Smooth muscle cell (in vitro differentiated cells): ENCODE measurements at regions not wholly inside any gene's neighbourhood (a gene's known extent, or its start where the extent isn't known, plus 50 kb on each side); places are given as distances from the start of the nearest gene placed in this dataset.

Experiments
- DNase-seq: peaks from one replicate; lab custom pipeline; 2025; ENCODE audit not compliant: unreplicated experiment; lab: John Stamatoyannopoulos, UW
- H2AFZ ChIP-seq: fragments of 200-600 bp; sonication (generic); 2 replicates; pipeline ENCODE4 v1.6.0; 2016; ENCODE audit warnings: antibody characterized with exemption, low read depth, mild to moderate bottlenecking
- H3F3A ChIP-seq: fragments of 200-600 bp; sonication (generic); 2 replicates; pipeline ENCODE4 v1.6.0; 2017; ENCODE audit warnings: antibody characterized with exemption, low read depth
- H3K27ac ChIP-seq: fragments of 200-600 bp; sonication (generic); 2 replicates; pipeline ENCODE4 v1.5.1; 2016; ENCODE audit warnings: low read depth, mild to moderate bottlenecking
- H3K27me3 ChIP-seq: fragments of 200-600 bp; sonication (generic); 2 replicates; pipeline ENCODE4 v1.6.1; 2016; ENCODE audit warnings: low read depth, mild to moderate bottlenecking
- H3K36me3 ChIP-seq: fragments of 200-600 bp; sonication (generic); 2 replicates; pipeline ENCODE4 v1.5.1; 2016; ENCODE audit warnings: low read depth
- H3K4me1 ChIP-seq: fragments of 200-600 bp; sonication (generic); 2 replicates; pipeline ENCODE4 v1.5.1; 2016; ENCODE audit warnings: low read depth
- H3K4me2 ChIP-seq: fragments of 200-600 bp; sonication (generic); 2 replicates; pipeline ENCODE4 v1.6.0; 2016; ENCODE audit warnings: mild to moderate bottlenecking
- H3K4me3 ChIP-seq: fragments of 200-600 bp; sonication (generic); 2 replicates; pipeline ENCODE4 v1.5.1; 2016; ENCODE audit warnings: mild to moderate bottlenecking
- H3K79me2 ChIP-seq: fragments of 200-600 bp; sonication (generic); 2 replicates; pipeline ENCODE4 v1.6.0; 2016; ENCODE audit warnings: low read depth, mild to moderate bottlenecking
- H3K9ac ChIP-seq: fragments of 200-600 bp; sonication (generic); 2 replicates; pipeline ENCODE4 v1.6.0; 2016; ENCODE audit warnings: low read depth
- H3K9me3 ChIP-seq: fragments of 200-600 bp; sonication (generic); replicated peaks from 2 replicates; pipeline ENCODE4 v1.5.1; 2016; ENCODE audit warnings: low read depth
- H4K20me1 ChIP-seq: fragments of 200-600 bp; sonication (generic); 2 replicates; pipeline ENCODE4 v1.6.0; 2016; ENCODE audit warnings: low read depth
- CTCF ChIP-seq: fragments of 200-600 bp; sonication (generic); IDR thresholded peaks from 2 replicates; pipeline ENCODE4 v1.5.1; 2017; ENCODE audit warnings: borderline replicate concordance, mild to moderate bottlenecking, antibody characterized with exemption; ENCODE audit not compliant: insufficient read depth, poor library complexity, severe bottlenecking
- WGBS: methylation state at CpG from one replicate; pipeline ENCODE4 v1.1.7; 2016; ENCODE audit warnings: low lambda C conversion rate; 5-methylcytosine and 5-hydroxymethylcytosine counted together

GRCh38 chr11:112497826-112498225 lies 237.2 kb upstream of the PLET1 start:
- TF ChIP-seq CTCF: no peak
- Histone ChIP-seq H3K27ac (no peak overlapping the region), H3K4me1 (no peaks in the 10 kb centered on the region), H3K9ac (no peak overlapping the region), H3F3A (no peaks in the 10 kb centered on the region), H3K36me3 (no peaks in the 10 kb centered on the region), H3K9me3 (no peaks in the 10 kb centered on the region), H2AFZ (no peak overlapping the region), H3K27me3 (no peaks in the 10 kb centered on the region), H3K79me2 (no peaks in the 10 kb centered on the region), H3K4me3 (no peak overlapping the region), H4K20me1 (no peaks in the 10 kb centered on the region), H3K4me2 (no peak overlapping the region)
- WGBS: 84% methylated on average over 1 of the region's 1 CpG
- DNase-seq: no peak

GRCh38 chr11:112498701-112499100 lies 238.0 kb upstream of the PLET1 start:
- whole genome bisulfite sequencing: 70% methylated on average over 5 of the region's 5 CpGs
- no peak overlapping the region for H3K9ac ChIP-seq
- H3K4me1 ChIP-seq: no peaks in the 10 kb centered on the region
- no peaks in the 10 kb centered on the region for H3K36me3 ChIP-seq
- H3K4me2 ChIP-seq: no peak overlapping the region
- H4K20me1 ChIP-seq: no peaks in the 10 kb centered on the region
- no peaks in the 10 kb centered on the region for H3K9me3 ChIP-seq
- TF ChIP-seq CTCF: no peak
- no peak overlapping the region for H3K27ac ChIP-seq
- DNase-seq: no peak
- no peak overlapping the region for H3K4me3 ChIP-seq
- H2AFZ ChIP-seq: no peak overlapping the region
- no peaks in the 10 kb centered on the region for H3K79me2 ChIP-seq
- H3K27me3 ChIP-seq: no peaks in the 10 kb centered on the region
- H3F3A ChIP-seq: no peaks in the 10 kb centered on the region

GRCh38 chr11:112499153-112499880 lies 238.7 kb upstream of the PLET1 start:
- 77% methylated on average over 20 of the region's 20 CpGs for WGBS
- Histone ChIP-seq H3K27me3 (no peaks in the 10 kb centered on the region), H3K4me3 (no peak overlapping the region), H3K36me3 (no peaks in the 10 kb centered on the region), H3K4me2 (no peak overlapping the region), H3K79me2 (no peaks in the 10 kb centered on the region), H4K20me1 (no peaks in the 10 kb centered on the region), H3K9ac (no peak overlapping the region), H3K9me3 (no peaks in the 10 kb centered on the region), H3F3A (no peaks in the 10 kb centered on the region), H2AFZ (no peak overlapping the region), H3K27ac (no peak overlapping the region), H3K4me1 (no peaks in the 10 kb centered on the region)
- DNase-seq: no peak
- TF ChIP-seq CTCF: no peak

- H3K9ac ChIP-seq: no peak overlapping the region
- WGBS: 93% methylated on average over 10 of the region's 10 CpGs
- H3K4me2 ChIP-seq: no peak overlapping the region
- H2AFZ ChIP-seq: no peak overlapping the region
- no peak overlapping the region for H3K4me3 ChIP-seq
- H3K79me2 ChIP-seq: no peaks in the 10 kb centered on the region
- no peaks in the 10 kb centered on the region for H3K36me3 ChIP-seq
- no peak overlapping the region for H3K27ac ChIP-seq
- no peaks in the 10 kb centered on the region for H3K4me1 ChIP-seq
- H4K20me1 ChIP-seq: no peaks in the 10 kb centered on the region
- H3F3A ChIP-seq: no peaks in the 10 kb centered on the region
- no peak for TF ChIP-seq CTCF
- DNase-seq: no peak
- H3K9me3 ChIP-seq: no peaks in the 10 kb centered on the region
- H3K27me3 ChIP-seq: no peaks in the 10 kb centered on the region
Measured at GRCh38 chr11:112499881-112500204, 239.2 kb upstream of the PLET1 start.
